Testis (tissue), 2 donors: ENCODE measurements at regions not wholly inside any gene's neighbourhood (a gene's known extent, or its start where the extent isn't known, plus 50 kb on each side); places are given as distances from the start of the nearest gene placed in this dataset.

Source experiments
- POLR2A ChIP-seq: fragments of 450-650 bp; IDR thresholded peaks from one replicate; pipeline ENCODE4 v1.6.1; 2017; ENCODE audit warnings: antibody characterized with exemption, mild to moderate bottlenecking, moderate library complexity
- TF ChIP-seq, protein P1 (sequence below), 3 experiments: fragments of 450-650 bp in 2 of 3; fragments of 200-600 bp in 1 of 3; sonication (generic) in 1 of 3; IDR thresholded peaks; one replicate each; pipeline ENCODE4 v1.5.1; 2016 to 2019; ENCODE audit warnings: antibody characterized with exemption in 3 of 3, mild to moderate bottlenecking in 2 of 3, moderate library complexity in 1 of 3

DNA sequence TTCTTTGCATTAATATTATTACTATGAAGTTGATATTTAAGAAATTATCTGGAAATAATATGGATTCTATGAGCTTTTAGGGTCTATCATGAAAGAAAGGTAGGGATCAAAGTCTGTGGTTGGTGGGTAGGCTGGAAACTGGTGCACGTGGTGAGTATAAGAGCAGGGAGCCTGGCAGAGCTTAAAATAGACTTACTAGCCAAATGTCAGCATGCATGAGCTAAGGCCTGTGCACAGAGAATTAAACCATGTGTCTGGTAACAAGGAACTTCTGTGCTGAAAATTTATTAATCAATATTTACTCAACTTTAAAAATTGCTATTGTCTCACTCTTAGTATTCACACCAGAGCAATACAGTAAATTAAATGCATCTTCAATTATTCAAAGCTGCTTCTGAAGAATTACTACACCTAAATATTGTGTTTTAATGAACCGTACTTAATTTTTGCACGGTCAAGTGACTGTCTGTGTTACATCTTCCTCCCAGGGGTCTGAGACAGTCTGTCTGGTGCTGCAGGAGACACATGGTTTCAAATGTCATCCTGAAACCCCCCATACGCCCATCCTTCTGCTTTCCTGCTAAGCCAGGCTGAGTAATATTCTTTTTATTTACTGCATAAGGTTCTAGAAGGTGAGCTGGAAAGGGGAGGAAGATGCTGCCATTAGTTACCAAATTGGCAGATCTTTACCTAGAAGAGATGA lies 161.0 kb upstream of the NLRP1 start:
- TF ChIP-seq, protein P1, sequence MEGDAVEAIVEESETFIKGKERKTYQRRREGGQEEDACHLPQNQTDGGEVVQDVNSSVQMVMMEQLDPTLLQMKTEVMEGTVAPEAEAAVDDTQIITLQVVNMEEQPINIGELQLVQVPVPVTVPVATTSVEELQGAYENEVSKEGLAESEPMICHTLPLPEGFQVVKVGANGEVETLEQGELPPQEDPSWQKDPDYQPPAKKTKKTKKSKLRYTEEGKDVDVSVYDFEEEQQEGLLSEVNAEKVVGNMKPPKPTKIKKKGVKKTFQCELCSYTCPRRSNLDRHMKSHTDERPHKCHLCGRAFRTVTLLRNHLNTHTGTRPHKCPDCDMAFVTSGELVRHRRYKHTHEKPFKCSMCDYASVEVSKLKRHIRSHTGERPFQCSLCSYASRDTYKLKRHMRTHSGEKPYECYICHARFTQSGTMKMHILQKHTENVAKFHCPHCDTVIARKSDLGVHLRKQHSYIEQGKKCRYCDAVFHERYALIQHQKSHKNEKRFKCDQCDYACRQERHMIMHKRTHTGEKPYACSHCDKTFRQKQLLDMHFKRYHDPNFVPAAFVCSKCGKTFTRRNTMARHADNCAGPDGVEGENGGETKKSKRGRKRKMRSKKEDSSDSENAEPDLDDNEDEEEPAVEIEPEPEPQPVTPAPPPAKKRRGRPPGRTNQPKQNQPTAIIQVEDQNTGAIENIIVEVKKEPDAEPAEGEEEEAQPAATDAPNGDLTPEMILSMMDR (IDR thresholded peaks at IDR 0.05): no peak
- TF ChIP-seq POLR2A: no peak
